H1 (cell line): ENCODE measurements at regions not wholly inside any gene's neighbourhood (a gene's known extent, or its start where the extent isn't known, plus 50 kb on each side); places are given as distances from the start of the nearest gene placed in this dataset.

Source experiments
- CTCF ChIA-PET: fragments of 300-600 bp; sonication (Branson Sonifier 250); formaldehyde crosslinking; loops from one replicate; lab custom pipeline; 2021; ENCODE audit not compliant: partially characterized antibody; lab: Charles Lee
- POLR2A ChIA-PET: fragments of 300-600 bp; sonication (Branson Sonifier 250); formaldehyde crosslinking; loops from one replicate; lab custom pipeline; 2021; ENCODE audit warnings: inconsistent platforms; ENCODE audit not compliant: partially characterized antibody; lab: Charles Lee
- DNase-seq, 2 experiments: peaks; one replicate each; pipeline versions ENCODE4 v3.0.0 to v3.0.0-alpha.2; 2010 to 2022; ENCODE audit warnings: low spot score in 2 of 2, low read depth in 1 of 2, mixed read lengths in 1 of 2
- FAIRE-seq: peaks from 2 replicates; lab custom pipeline; 2011; peaks lifted over from hg19 to GRCh38; lab: Jason Lieb, UNC
- H2AFZ ChIP-seq: 2 replicates; pipeline ENCODE4 v1.8.1; 2012; ENCODE audit warnings: low read length, inconsistent platforms
- H2AK5ac ChIP-seq: 2 replicates; pipeline ENCODE4 v1.6.1; 2013; ENCODE audit warnings: low read depth, low read length
- H2BK120ac ChIP-seq: replicated peaks from 2 replicates; pipeline ENCODE3; 2013; ENCODE audit warnings: low read depth, low read length, inconsistent platforms
- H2BK12ac ChIP-seq: 2 replicates; pipeline ENCODE4 v1.6.1; 2013; ENCODE audit warnings: low read depth, low read length
- H2BK15ac ChIP-seq: 2 replicates; pipeline ENCODE4 v1.6.1; 2013; ENCODE audit warnings: low read length
- H2BK20ac ChIP-seq: 2 replicates; pipeline ENCODE4 v1.6.1; 2013; ENCODE audit warnings: low read length
- H2BK5ac ChIP-seq: 2 replicates; pipeline ENCODE4 v1.6.1; 2013; ENCODE audit warnings: low read depth, low read length
- H3K14ac ChIP-seq: 2 replicates; pipeline ENCODE4 v1.6.1; 2013; ENCODE audit warnings: inconsistent platforms; ENCODE audit not compliant: insufficient read length
- H3K18ac ChIP-seq: 2 replicates; pipeline ENCODE4 v1.6.1; 2013; ENCODE audit warnings: low read length; ENCODE audit errors: extremely low read depth
- H3K23ac ChIP-seq: 2 replicates; pipeline ENCODE4 v1.6.1; 2013; ENCODE audit warnings: inconsistent platforms; ENCODE audit not compliant: insufficient read length
- H3K23me2 ChIP-seq: 2 replicates; pipeline ENCODE4 v1.6.1; 2013; ENCODE audit warnings: low read depth, low read length
- H3K27ac ChIP-seq: 2 replicates; pipeline ENCODE4 v1.6.1; 2011; ENCODE audit warnings: low read depth, low read length, inconsistent platforms
- H3K27me3 ChIP-seq, 4 experiments: replicated peaks in 1 of 4; 1 replicate in 1 of 4; 2 replicates in 3 of 4; pipeline versions ENCODE4 v1.6.1 to v1.8.1; 2011 to 2013; ENCODE audit warnings: low read length in 3 of 4, mild to moderate bottlenecking in 3 of 4, inconsistent platforms in 2 of 4, mixed read lengths in 2 of 4, moderate library complexity in 1 of 4; ENCODE audit not compliant: control insufficient read depth in 3 of 4, insufficient read depth in 3 of 4; ENCODE audit errors: extremely low read depth in 1 of 4
- H3K36me3 ChIP-seq, 4 experiments: 2 replicates each; pipeline versions ENCODE4 v1.6.1 to v1.8.1; 2011 to 2013; ENCODE audit warnings: mild to moderate bottlenecking in 4 of 4, low read length in 3 of 4, moderate library complexity in 2 of 4, control low read depth in 1 of 4, inconsistent platforms in 1 of 4; ENCODE audit not compliant: insufficient read depth in 4 of 4, control insufficient read depth in 2 of 4
- H3K4ac ChIP-seq: replicated peaks from 2 replicates; pipeline ENCODE3; 2013; ENCODE audit warnings: low read length, low read depth, mixed read lengths, inconsistent platforms; ENCODE audit not compliant: insufficient read length
- H3K4me1 ChIP-seq, 4 experiments: replicated peaks in 1 of 4; 1 replicate in 1 of 4; 2 replicates in 3 of 4; pipeline versions ENCODE4 v1.6.1 to v1.8.1; 2011 to 2013; ENCODE audit warnings: low read length in 3 of 4, inconsistent platforms in 2 of 4, mixed read lengths in 1 of 4; ENCODE audit not compliant: insufficient read depth in 4 of 4, control insufficient read depth in 3 of 4
- H3K4me2 ChIP-seq, 2 experiments: 2 replicates each; pipeline versions ENCODE4 v1.6.1 to v1.8.1; 2011 to 2013; ENCODE audit warnings: low read depth in 2 of 2, low read length in 2 of 2, control low read depth in 1 of 2, inconsistent platforms in 1 of 2, mild to moderate bottlenecking in 1 of 2; ENCODE audit not compliant: insufficient read depth in 1 of 2
- H3K4me3 ChIP-seq, 4 experiments: fragments of 200-600, 300-600 bp in 1 of 4; sonication (generic), shearing (Covaris generic), sonication (Bioruptor Twin) in 1 of 4; 2 replicates each; pipeline versions ENCODE4 v1.5.1 to v1.8.1; 2011 to 2016; ENCODE audit warnings: low read length in 4 of 4, low read depth in 3 of 4, control low read depth in 2 of 4, inconsistent platforms in 2 of 4, mild to moderate bottlenecking in 2 of 4, mixed read lengths in 1 of 4, moderate library complexity in 1 of 4; ENCODE audit not compliant: insufficient read depth in 2 of 4; ENCODE audit errors: extremely low read depth in 1 of 4
- H3K56ac ChIP-seq: replicated peaks from 2 replicates; pipeline ENCODE3; 2013; ENCODE audit warnings: low read depth, mild to moderate bottlenecking, mixed read lengths, low read length, inconsistent platforms; ENCODE audit not compliant: insufficient read length
- H3K79me1 ChIP-seq: 2 replicates; pipeline ENCODE4 v1.6.1; 2013; ENCODE audit warnings: low read depth, low read length, control low read depth
- H3K79me2 ChIP-seq, 2 experiments: 2 replicates each; pipeline versions ENCODE4 v1.6.1 to v1.8.1; 2012 to 2013; ENCODE audit warnings: low read length in 2 of 2, mild to moderate bottlenecking in 2 of 2, inconsistent platforms in 1 of 2; ENCODE audit not compliant: insufficient read depth in 2 of 2, control insufficient read depth in 1 of 2
- H3K9ac ChIP-seq, 4 experiments: replicated peaks in 1 of 4; 1 replicate in 1 of 4; 2 replicates in 3 of 4; pipeline versions ENCODE4 v1.6.1 to v1.8.1; 2011 to 2013; ENCODE audit warnings: low read depth in 3 of 4, low read length in 3 of 4, control low read depth in 2 of 4, mild to moderate bottlenecking in 2 of 4, moderate library complexity in 2 of 4, inconsistent platforms in 1 of 4; ENCODE audit errors: extremely low read depth in 1 of 4
- H3K9me3 ChIP-seq, 2 experiments: 2 replicates each; pipeline versions ENCODE4 v1.6.1 to v1.8.1; 2012 to 2013; ENCODE audit warnings: mild to moderate bottlenecking in 2 of 2, moderate library complexity in 2 of 2, control low read depth in 1 of 2, inconsistent platforms in 1 of 2, low read depth in 1 of 2, low read length in 1 of 2, mixed read lengths in 1 of 2; ENCODE audit not compliant: insufficient read depth in 2 of 2
- H4K20me1 ChIP-seq, 2 experiments: replicated peaks in 1 of 2; 2 replicates each; pipeline versions ENCODE3 to v1.8.1; 2011 to 2013; ENCODE audit warnings: inconsistent platforms in 2 of 2, low read length in 2 of 2, mild to moderate bottlenecking in 1 of 2; ENCODE audit not compliant: insufficient read depth in 2 of 2, control insufficient read depth in 1 of 2
- H4K5ac ChIP-seq: 2 replicates; pipeline ENCODE4 v1.6.1; 2013; ENCODE audit warnings: low read length, low read depth, mixed read lengths, inconsistent platforms; ENCODE audit not compliant: insufficient read length
- H4K8ac ChIP-seq: 2 replicates; pipeline ENCODE4 v1.8.0; 2013; ENCODE audit warnings: mild to moderate bottlenecking, moderate library complexity, low read length, inconsistent platforms; ENCODE audit not compliant: insufficient read depth; ENCODE audit errors: extremely low read depth
- H4K91ac ChIP-seq: replicated peaks from 2 replicates; pipeline ENCODE3; 2013; ENCODE audit warnings: low read length, mixed read lengths, inconsistent platforms; ENCODE audit not compliant: insufficient read length
- ATF3 ChIP-seq: IDR thresholded peaks from 2 replicates; pipeline ENCODE4 v1.6.1; 2011; ENCODE audit warnings: low read depth, mild to moderate bottlenecking, low read length; ENCODE audit not compliant: insufficient read depth
- CTBP2 ChIP-seq: IDR thresholded peaks from 2 replicates; pipeline ENCODE4 v1.7.0; 2011; ENCODE audit warnings: borderline replicate concordance, mild to moderate bottlenecking, moderate library complexity, mixed read lengths, low read length; ENCODE audit not compliant: insufficient read depth, insufficient read length
- E2F6 ChIP-seq: IDR thresholded peaks from 2 replicates; pipeline ENCODE4 v1.6.1; 2012; ENCODE audit warnings: inconsistent platforms
- HDAC2 ChIP-seq, 2 experiments: fragments of 300-600 bp in 1 of 2; sonication (generic) in 1 of 2; IDR thresholded peaks; 2 replicates each; pipeline ENCODE4 v1.6.1; 2011 to 2012; ENCODE audit warnings: low read depth in 2 of 2, low read length in 2 of 2, mild to moderate bottlenecking in 2 of 2, moderate library complexity in 2 of 2, borderline replicate concordance in 1 of 2, inconsistent platforms in 1 of 2
- JUN ChIP-seq: IDR thresholded peaks from 2 replicates; pipeline ENCODE4 v1.6.1; 2011; ENCODE audit warnings: low read depth, mild to moderate bottlenecking, improper control_type of control experiment, low read length
- JUND ChIP-seq: IDR thresholded peaks from 2 replicates; pipeline ENCODE4 v1.6.1; 2011; ENCODE audit warnings: mild to moderate bottlenecking, improper control_type of control experiment, low read length
- PHF8 ChIP-seq: fragments of 200-600 bp; sonication (generic); conservative IDR thresholded peaks from 2 replicates; pipeline ENCODE4 v1.7.1; 2012; ENCODE audit warnings: low read depth, mild to moderate bottlenecking, inconsistent platforms, low read length, moderate library complexity
- POLR2AphosphoS5 ChIP-seq: IDR thresholded peaks from 2 replicates; pipeline ENCODE4 v1.6.1; 2011; ENCODE audit warnings: low read depth, low read length
- RXRA ChIP-seq: IDR thresholded peaks from 2 replicates; pipeline ENCODE4 v1.6.1; 2011; ENCODE audit warnings: low read depth, mild to moderate bottlenecking, low read length, moderate library complexity; ENCODE audit not compliant: insufficient read depth
- SP1 ChIP-seq: IDR thresholded peaks from 2 replicates; pipeline ENCODE4 v1.6.1; 2011; ENCODE audit warnings: low read depth, low read length
- SP4 ChIP-seq: IDR thresholded peaks from 2 replicates; pipeline ENCODE4 v1.6.1; 2012; ENCODE audit warnings: low read length, inconsistent platforms
- SRF ChIP-seq: IDR thresholded peaks from 2 replicates; pipeline ENCODE4 v1.6.1; 2011; ENCODE audit warnings: mild to moderate bottlenecking, low read depth, low read length, moderate library complexity
- TBP ChIP-seq: IDR thresholded peaks from 2 replicates; pipeline ENCODE4 v1.6.1; 2011; ENCODE audit warnings: low read depth, low read length, improper control_type of control experiment
- WGBS, 2 experiments: shearing (Covaris generic) in 1 of 2; methylation state at CpG; one replicate each; pipeline versions ENCODE4 v1.1.6 to v1.1.7; 2013 to 2015; ENCODE audit warnings: low lambda C conversion rate in 2 of 2, mixed read lengths in 2 of 2, inconsistent platforms in 1 of 2, low coverage in 1 of 2, missing lambda C conversion rate in 1 of 2; ENCODE audit not compliant: insufficient replicate concordance in 2 of 2, insufficient coverage in 1 of 2, insufficient read length in 1 of 2; ENCODE audit errors: extremely low coverage in 1 of 2, missing lambda C conversion rate in 1 of 2; 5-methylcytosine and 5-hydroxymethylcytosine counted together

GRCh38 chr5:109570362-109570874, 119.3 kb upstream of the MAN2A1 start:
- Histone ChIP-seq H2BK20ac (no peak overlapping the region), H3K79me1 (no peaks in the 10 kb centered on the region), H3K4me3 (no peak overlapping the region), H3K27me3 (no peaks in the 10 kb centered on the region), H3K14ac (no peak overlapping the region), H2BK120ac (no peak overlapping the region), H3K4me1 (no peaks in the 10 kb centered on the region), H3K9me3 (0 out of 4 replicates have a peak, but pooled peaks cover 0 to 2% of the 10 kb centered on the region in 2 experiments), H3K23me2 (no peaks in the 10 kb centered on the region), H4K20me1 (no peaks in the 10 kb centered on the region), H2AK5ac (no peak overlapping the region), H3K79me2 (no peaks in the 10 kb centered on the region), H3K56ac (no peak overlapping the region), H3K36me3 (no peaks in the 10 kb centered on the region), H3K18ac (no peak overlapping the region), H3K4me2 (no peak overlapping the region), H4K5ac (no peak overlapping the region), H3K27ac (no peak overlapping the region), H2BK12ac (no peak overlapping the region), H4K8ac (no peak overlapping the region), H2AFZ (no peak overlapping the region), H4K91ac (no peak overlapping the region), H2BK15ac (no peak overlapping the region), H2BK5ac (no peak overlapping the region), H3K4ac (no peak overlapping the region), H3K23ac (no peak overlapping the region), H3K9ac (no peak overlapping the region)
- 95% methylated on average over 20 of the region's 20 CpGs; no CpG with 5 or more reads in 1 of the 2 experiments for WGBS, 2 experiments
- FAIRE-seq (no peak), DNase-seq (no peak)
- TF ChIP-seq SP1: no peak
- no peak for TF ChIP-seq E2F6
- TF ChIP-seq SRF: no peak
- TF ChIP-seq SP4: no peak
- TF ChIP-seq HDAC2 (IDR thresholded peaks at IDR 0.05; ENCODE audit: borderline replicate concordance in 1 of 2, low read depth in 2 of 2, low read length in 2 of 2): no peak
- TF ChIP-seq TBP: no peak
- no peak for TF ChIP-seq RXRA
- no peak for TF ChIP-seq JUN
- TF ChIP-seq JUND: no peak
- TF ChIP-seq PHF8: no peak
- TF ChIP-seq CTBP2: no peak
- TF ChIP-seq POLR2AphosphoS5: no peak
- no peak for TF ChIP-seq ATF3
- ChIA-PET CTCF (interaction anchor here (0.7 kb wide), 1 partner anchor 380 kb away, joined by 3 read pairs; no protein-coding TSS in a partner anchor), POLR2A (interaction anchor here (0.6 kb wide), 1 partner anchor 375 kb away, joined by 3 read pairs; no protein-coding TSS in a partner anchor)
